ENCODE measurements at regions not wholly inside any gene's neighbourhood (a gene's known extent, or its start where the extent isn't known, plus 50 kb on each side); places are given as distances from the start of the nearest gene placed in this dataset.

- Histone ChIP-seq H3K4me1 (ENCODE audit: control insufficient read depth in 4 of 4, insufficient read depth in 4 of 4, low read length in 3 of 4) (peaks cover 6 to 12% (median 8%) of the 10 kb centered on the region in 4 donors), H3K36me3 (ENCODE audit: control insufficient read depth in 4 of 4, insufficient read depth in 3 of 4, low read depth in 1 of 4, low read length in 3 of 4) (no peaks in the 10 kb centered on the region), H3K27ac (ENCODE audit: low read depth in 1 of 2, low read length in 2 of 2) (no peak overlapping the region), H3K4me3 (ENCODE audit: low read depth in 1 of 3, low read length in 3 of 3) (no peak overlapping the region), H3K9ac (ENCODE audit: low read depth in 1 of 2, low read length in 2 of 2) (no peak overlapping the region), H3K9me3 (ENCODE audit: control insufficient read depth in 4 of 4, low read length in 3 of 4) (no peaks in the 10 kb centered on the region), H3K27me3 (ENCODE audit: control insufficient read depth in 4 of 4, insufficient read depth in 4 of 4, low read length in 3 of 4) (no peaks in the 10 kb centered on the region)
- no peak for DNase-seq (ENCODE audit: low spot score)
- no peak for TF ChIP-seq FOXA2 (IDR thresholded peaks at IDR 0.05)
- no peak for TF ChIP-seq ATF3 (IDR thresholded peaks at IDR 0.05)
- no peak for TF ChIP-seq JUND (IDR thresholded peaks at IDR 0.05)
- no peak for TF ChIP-seq HNF4A (conservative IDR thresholded peaks at IDR 0.05)
- TF ChIP-seq MAX (IDR thresholded peaks at IDR 0.05), result no peak
- no peak for TF ChIP-seq FOXA1 (IDR thresholded peaks at IDR 0.05)
- 93% methylated on average over 5 of the region's 5 CpGs for WGBS
These were observed 106.7 kb upstream of the MED13L start for GRCh38 chr12:116384175-116384574.

GRCh38 chr12:116384691-116385485, 107.4 kb upstream of the MED13L start:
- TF ChIP-seq RAD21 (IDR thresholded peaks at IDR 0.05), result no peak
- no peak for TF ChIP-seq RXRA (IDR thresholded peaks at IDR 0.05)
- no peak for TF ChIP-seq NR2F2 (IDR thresholded peaks at IDR 0.05)
- no peak for TF ChIP-seq HNF4A (conservative IDR thresholded peaks at IDR 0.05)
- TF ChIP-seq SP1 (IDR thresholded peaks at IDR 0.05), result no peak
- no peak for TF ChIP-seq FOXA1 (IDR thresholded peaks at IDR 0.05)
- no peak for TF ChIP-seq ZBTB33 (IDR thresholded peaks at IDR 0.05)
- TF ChIP-seq CTCF (IDR thresholded peaks at IDR 0.05; ENCODE audit: low read depth, low read length, missing input control), result no peak
- no peak for TF ChIP-seq REST (IDR thresholded peaks at IDR 0.05)
- no peak for TF ChIP-seq MAX (IDR thresholded peaks at IDR 0.05)
- TF ChIP-seq HNF4G (IDR thresholded peaks at IDR 0.05), result no peak
- no peak for TF ChIP-seq FOXA2 (IDR thresholded peaks at IDR 0.05)
- no peak for TF ChIP-seq YY1 (IDR thresholded peaks at IDR 0.05)
- TF ChIP-seq EGR1 (IDR thresholded peaks at IDR 0.05; ENCODE audit: low read depth in 2 of 2), result no peak
- H3K27ac ChIP-seq (ENCODE audit: low read depth in 1 of 2, low read length in 2 of 2), result no peak overlapping the region
- H3K9me3 ChIP-seq (ENCODE audit: control insufficient read depth in 4 of 4, low read length in 3 of 4), result no peaks in the 10 kb centered on the region
- no peak overlapping the region for H3K9ac ChIP-seq (ENCODE audit: low read depth in 1 of 2, low read length in 2 of 2)
- H3K36me3 ChIP-seq (ENCODE audit: control insufficient read depth in 4 of 4, insufficient read depth in 3 of 4, low read depth in 1 of 4, low read length in 3 of 4), result no peaks in the 10 kb centered on the region
- no peak for DNase-seq (ENCODE audit: low spot score)
- no peak overlapping the region for H3K4me3 ChIP-seq (ENCODE audit: low read depth in 1 of 3, low read length in 3 of 3)
- H3K27me3 ChIP-seq (ENCODE audit: control insufficient read depth in 4 of 4, insufficient read depth in 4 of 4, low read length in 3 of 4), result no peaks in the 10 kb centered on the region
- H3K4me1 ChIP-seq (ENCODE audit: control insufficient read depth in 4 of 4, insufficient read depth in 4 of 4, low read length in 3 of 4), result peaks cover 6 to 12% (median 8%) of the 10 kb centered on the region in 4 donors
- 76% methylated on average over 7 of the region's 7 CpGs for WGBS
